ENCODE measurements at regions not wholly inside any gene's neighbourhood (a gene's known extent, or its start where the extent isn't known, plus 50 kb on each side); places are given as distances from the start of the nearest gene placed in this dataset.

DNA sequence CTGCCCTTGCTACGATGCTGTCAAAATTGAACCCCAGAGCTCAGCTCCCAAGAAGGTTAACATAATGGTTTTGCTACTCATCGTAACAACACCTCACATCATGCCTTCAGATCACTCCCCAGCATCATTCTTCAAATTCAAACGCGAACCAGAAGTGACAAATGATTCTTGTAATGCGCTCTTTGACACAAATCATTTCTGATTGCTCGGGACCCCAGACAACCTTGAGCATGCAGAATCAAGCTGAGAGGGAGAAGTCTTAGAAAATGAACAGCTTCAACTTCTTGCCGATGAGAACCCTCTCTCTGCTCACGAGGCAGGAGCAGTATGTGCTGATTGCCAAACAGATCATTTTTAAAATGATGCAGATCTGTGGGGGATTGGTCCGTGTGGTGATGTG is 241.0 kb upstream of the ASIC2 start:
- TF ChIP-seq, protein P1, sequence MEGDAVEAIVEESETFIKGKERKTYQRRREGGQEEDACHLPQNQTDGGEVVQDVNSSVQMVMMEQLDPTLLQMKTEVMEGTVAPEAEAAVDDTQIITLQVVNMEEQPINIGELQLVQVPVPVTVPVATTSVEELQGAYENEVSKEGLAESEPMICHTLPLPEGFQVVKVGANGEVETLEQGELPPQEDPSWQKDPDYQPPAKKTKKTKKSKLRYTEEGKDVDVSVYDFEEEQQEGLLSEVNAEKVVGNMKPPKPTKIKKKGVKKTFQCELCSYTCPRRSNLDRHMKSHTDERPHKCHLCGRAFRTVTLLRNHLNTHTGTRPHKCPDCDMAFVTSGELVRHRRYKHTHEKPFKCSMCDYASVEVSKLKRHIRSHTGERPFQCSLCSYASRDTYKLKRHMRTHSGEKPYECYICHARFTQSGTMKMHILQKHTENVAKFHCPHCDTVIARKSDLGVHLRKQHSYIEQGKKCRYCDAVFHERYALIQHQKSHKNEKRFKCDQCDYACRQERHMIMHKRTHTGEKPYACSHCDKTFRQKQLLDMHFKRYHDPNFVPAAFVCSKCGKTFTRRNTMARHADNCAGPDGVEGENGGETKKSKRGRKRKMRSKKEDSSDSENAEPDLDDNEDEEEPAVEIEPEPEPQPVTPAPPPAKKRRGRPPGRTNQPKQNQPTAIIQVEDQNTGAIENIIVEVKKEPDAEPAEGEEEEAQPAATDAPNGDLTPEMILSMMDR (IDR thresholded peaks at IDR 0.05): no peak
- TF ChIP-seq EP300 (IDR thresholded peaks at IDR 0.05): no peak
- no peak for TF ChIP-seq POLR2AphosphoS5 (IDR thresholded peaks at IDR 0.05)
